OCI-LY7 (cell line): ENCODE measurements at regions not wholly inside any gene's neighbourhood (a gene's known extent, or its start where the extent isn't known, plus 50 kb on each side); places are given as distances from the start of the nearest gene placed in this dataset. TPM values are rescaled to one million over a fixed set of nuclear protein-coding genes. Genes with fewer than 3 reads are reported as not detected.

ENCODE experiments used
- BruUV-seq: library from RNA; stranded (reverse); fragments of 400-500 nt; replicated peaks from 2 replicates; lab custom pipeline; 2021; lab: Mats Ljungman, UMichigan
- CTCF ChIA-PET: fragments of 300-600 bp; sonication (Branson Sonifier 250); formaldehyde crosslinking; loops from one replicate; lab custom pipeline; 2022; ENCODE audit warnings: antibody characterized with exemption; ENCODE audit not compliant: unreplicated experiment; lab: Charles Lee
- POLR2A ChIA-PET: fragments of 300-600 bp; sonication (Branson Sonifier 250); formaldehyde crosslinking; loops from one replicate; lab custom pipeline; 2022; ENCODE audit warnings: antibody characterized with exemption; lab: Charles Lee
- DNase-seq: peaks from one replicate; pipeline ENCODE4 v3.0.0-alpha.2; 2015; ENCODE audit warnings: low spot score
- H2AFZ ChIP-seq: fragments of 200-600 bp; sonication (generic), shearing (Covaris generic); 2 replicates; pipeline ENCODE4 v1.6.1; 2014; ENCODE audit warnings: mild to moderate bottlenecking, antibody characterized with exemption, low read length, moderate library complexity
- H3K27ac ChIP-seq: fragments of 200-600 bp; sonication (generic); 2 replicates; pipeline ENCODE4 v1.5.1; 2014; ENCODE audit warnings: mixed run types, low read depth, mild to moderate bottlenecking, moderate library complexity, low read length, inconsistent platforms; ENCODE audit not compliant: poor library complexity, severe bottlenecking
- H3K36me3 ChIP-seq: fragments of 200-600 bp; sonication (generic); 2 replicates; pipeline ENCODE4 v1.6.1; 2014; ENCODE audit warnings: mild to moderate bottlenecking, antibody characterized with exemption, low read length, moderate library complexity, mixed read lengths; ENCODE audit not compliant: insufficient read depth
- H3K4me1 ChIP-seq: fragments of 200-600 bp; sonication (generic); 2 replicates; pipeline ENCODE4 v1.5.1; 2014; ENCODE audit warnings: mild to moderate bottlenecking, low read length; ENCODE audit not compliant: insufficient read depth, poor library complexity, severe bottlenecking
- H3K4me2 ChIP-seq: fragments of 200-600 bp; sonication (generic); 2 replicates; pipeline ENCODE4 v1.6.1; 2014; ENCODE audit warnings: mild to moderate bottlenecking, low read length
- H3K4me3 ChIP-seq: fragments of 200-600 bp; sonication (generic); 2 replicates; pipeline ENCODE4 v1.5.1; 2014; ENCODE audit warnings: mild to moderate bottlenecking, low read depth, low read length; ENCODE audit not compliant: poor library complexity, severe bottlenecking
- H3K79me2 ChIP-seq: fragments of 200-600 bp; sonication (generic); 2 replicates; pipeline ENCODE4 v1.6.1; 2016; ENCODE audit warnings: low read depth, mild to moderate bottlenecking, low read length, moderate library complexity, mixed read lengths; ENCODE audit not compliant: insufficient read depth
- H3K9me2 ChIP-seq: fragments of 200-600 bp; sonication (generic); 2 replicates; pipeline ENCODE4 v1.6.1; 2016; ENCODE audit warnings: mild to moderate bottlenecking, low read length, mixed read lengths; ENCODE audit not compliant: insufficient read depth
- H3K9me3 ChIP-seq: fragments of 200-600 bp; sonication (generic); 2 replicates; pipeline ENCODE4 v1.6.1; 2014; ENCODE audit warnings: mild to moderate bottlenecking, mixed run types, low read length, mixed read lengths
- H4K20me1 ChIP-seq: fragments of 200-600 bp; sonication (generic); 2 replicates; pipeline ENCODE4 v1.6.1; 2014; ENCODE audit warnings: mild to moderate bottlenecking, antibody characterized with exemption, low read length, moderate library complexity, mixed read lengths; ENCODE audit not compliant: insufficient read depth
- CTCF ChIP-seq: fragments of 200-600 bp; sonication (generic); conservative IDR thresholded peaks from 2 replicates; pipeline ENCODE4 v1.5.1; 2014; ENCODE audit warnings: mild to moderate bottlenecking, antibody characterized with exemption, low read length, moderate library complexity, mixed read lengths
- EZH2phosphoT487 ChIP-seq: fragments of 200-600 bp; sonication (generic); IDR thresholded peaks from 2 replicates; pipeline ENCODE4 v1.6.1; 2018; ENCODE audit warnings: low read depth, borderline replicate concordance, mild to moderate bottlenecking, mixed run types, antibody characterized with exemption, low read length, moderate library complexity, mixed read lengths
- intact Hi-C: fragments of 100-400 bp; cut with micrococcal nuclease; formaldehyde crosslinking; loops from one replicate; pipeline ENCODE4 v1.10.0; 2022; ENCODE audit not compliant: unreplicated experiment
- small RNA-seq: library from RNA; depleted of rRNA; stranded (forward); fragments of <200 nt; gene quantifications from one replicate; pipeline ENCODE3, GENCODE V24; 2014

- ChIA-PET CTCF (no interaction called here), POLR2A (no interaction called here)
- H3K36me3 ChIP-seq: no peaks in the 10 kb centered on the region
- DNase-seq: no peak
- no peak overlapping the region for H3K4me3 ChIP-seq
- intact Hi-C loops: no loop called here
- no peaks in the 10 kb centered on the region for H3K4me1 ChIP-seq
- no peaks in the 10 kb centered on the region for H3K9me3 ChIP-seq
- H3K27ac ChIP-seq: no peak overlapping the region
- no peaks in the 10 kb centered on the region for H3K79me2 ChIP-seq
- H2AFZ ChIP-seq: no peak overlapping the region
- no peaks in the 10 kb centered on the region for H3K9me2 ChIP-seq
- no peak overlapping the region for H3K4me2 ChIP-seq
- BruUV-seq: no TSS peak
- no peaks in the 10 kb centered on the region for H4K20me1 ChIP-seq
- no peak for TF ChIP-seq EZH2phosphoT487
- no peak for TF ChIP-seq CTCF
These were observed 49.6 kb upstream of the CCNG1 start for GRCh38 chr5:163387589-163388343.

Small RNAs in the stretch of these regions (small RNA-seq; reads per million reads assigned to genes)
- not detected for gene RNU6-164P
